H4 (cell line): ENCODE measurements at regions not wholly inside any gene's neighbourhood (a gene's known extent, or its start where the extent isn't known, plus 50 kb on each side); places are given as distances from the start of the nearest gene placed in this dataset.
"Not testable (repeated sequence)": the region's sequence is repeated elsewhere in the genome, so short reads cannot be mapped to it uniquely, and the experiment has no call there.

Source experiments
- DNase-seq: peaks from one replicate; pipeline ENCODE4 v3.0.0-alpha.2; 2015; ENCODE audit warnings: low spot score

DNA sequence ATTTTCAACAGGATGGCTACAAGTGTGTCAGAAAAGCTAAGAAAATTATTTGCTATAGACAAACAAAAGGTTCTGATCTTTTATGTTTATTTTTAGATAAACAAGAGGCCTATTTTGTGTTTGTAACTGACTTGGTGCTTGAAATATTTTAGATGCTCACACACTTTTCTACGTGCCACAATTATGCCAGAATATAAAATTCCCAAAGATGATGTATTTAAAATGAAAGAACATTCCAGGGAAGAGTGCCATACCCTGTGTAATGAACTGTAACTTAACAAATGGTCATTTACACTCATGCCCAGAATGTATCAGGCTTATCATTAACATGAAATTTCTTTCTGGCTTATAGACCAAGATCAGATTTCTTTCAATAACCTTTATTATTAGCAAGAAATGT, 144.9 kb upstream of the MTPN start:
- DNase-seq = no peak

- DNase-seq = no peak
Measured at GRCh38 chr7:136117539-136117938, 140.4 kb upstream of the MTPN start.

DNA sequence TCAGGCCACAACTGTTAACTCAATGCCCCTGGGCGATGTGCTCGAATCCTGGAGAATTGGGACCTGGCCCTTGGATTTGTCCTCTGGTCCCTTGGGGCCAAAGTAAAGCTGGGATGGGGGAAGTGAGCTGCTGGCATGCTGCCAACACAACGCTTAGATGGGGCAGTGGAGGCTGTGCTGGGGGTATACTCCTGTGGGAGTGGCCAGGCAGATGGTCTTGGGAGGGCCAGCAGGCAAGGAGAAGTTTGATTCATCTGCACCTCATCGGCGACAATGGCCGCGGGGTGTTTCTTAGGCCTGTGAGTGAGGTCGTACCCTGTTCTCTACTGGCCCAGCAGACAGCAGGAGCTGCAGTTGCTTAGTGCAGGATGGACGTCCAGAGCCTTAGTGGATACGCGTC, 139.0 kb upstream of the MTPN start:
- DNase-seq = no peak

- peak; percentile 65 for DNase-seq
Measured at GRCh38 chr7:136114966-136115762, 138.0 kb upstream of the MTPN start.

DNA sequence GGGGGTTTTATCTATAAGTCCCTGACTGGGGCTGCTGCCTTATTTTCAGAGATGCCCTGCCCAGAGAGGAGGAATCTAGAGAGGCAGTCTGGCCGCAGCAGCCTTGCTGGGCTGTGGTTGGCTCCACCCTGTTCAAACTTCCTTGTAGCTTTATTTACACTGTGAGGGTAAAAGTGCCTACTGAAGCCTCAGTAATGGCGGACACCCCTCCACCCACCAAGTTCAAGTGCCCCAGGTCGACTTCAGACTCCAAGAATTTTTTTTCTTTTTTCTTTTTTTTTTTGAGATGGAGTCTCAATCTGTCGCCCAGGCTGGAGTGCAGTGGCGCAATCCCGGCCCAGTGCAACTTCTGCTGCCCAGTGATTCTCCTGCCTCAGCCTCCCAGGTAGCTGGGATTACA, 137.3 kb upstream of the MTPN start:
- DNase-seq = not testable (repeated sequence)

- DNase-seq = not testable (repeated sequence)
Measured at GRCh38 chr7:136109037-136109436, 131.9 kb upstream of the MTPN start.

- DNase-seq = no peak
Measured at GRCh38 chr7:136105191-136105590, 128.0 kb upstream of the MTPN start.

GRCh38 chr7:136104269-136104603, 127.1 kb upstream of the MTPN start:
- no peak for DNase-seq

DNA sequence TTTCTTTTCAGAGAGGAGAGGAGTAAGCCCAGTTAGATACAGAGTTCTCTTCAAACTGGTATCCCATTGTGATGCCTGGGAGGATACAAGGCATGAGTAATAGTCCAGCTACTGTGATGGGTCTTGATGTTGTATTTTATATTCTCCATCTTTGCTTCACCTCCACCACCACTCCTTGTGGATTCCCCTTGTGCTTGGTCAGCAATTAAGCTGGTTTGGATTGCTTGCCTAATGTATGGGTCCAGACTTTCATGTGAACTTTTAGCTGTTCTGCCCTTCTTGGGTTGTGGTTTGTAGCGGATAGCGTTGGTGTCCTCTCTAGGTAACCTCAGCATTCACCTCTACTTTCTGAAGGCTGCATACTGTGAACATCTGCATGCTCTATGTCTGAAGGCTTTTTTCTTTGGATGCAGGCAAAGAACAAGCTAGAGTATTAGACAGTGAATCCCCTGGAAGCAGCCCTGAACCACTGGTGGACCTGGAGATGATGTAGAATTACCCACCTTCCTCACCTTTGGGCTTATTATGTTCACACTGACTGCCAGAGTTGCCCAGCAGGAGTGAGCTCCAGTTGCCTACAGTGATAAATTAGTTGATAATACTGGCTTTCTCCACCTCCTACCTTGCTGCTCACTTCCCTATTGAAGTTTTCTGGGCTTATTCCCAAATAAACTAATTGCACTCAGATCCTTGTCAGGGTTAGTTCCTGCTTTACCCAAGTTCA, 126.5 kb upstream of the MTPN start:
- no peak for DNase-seq

DNA sequence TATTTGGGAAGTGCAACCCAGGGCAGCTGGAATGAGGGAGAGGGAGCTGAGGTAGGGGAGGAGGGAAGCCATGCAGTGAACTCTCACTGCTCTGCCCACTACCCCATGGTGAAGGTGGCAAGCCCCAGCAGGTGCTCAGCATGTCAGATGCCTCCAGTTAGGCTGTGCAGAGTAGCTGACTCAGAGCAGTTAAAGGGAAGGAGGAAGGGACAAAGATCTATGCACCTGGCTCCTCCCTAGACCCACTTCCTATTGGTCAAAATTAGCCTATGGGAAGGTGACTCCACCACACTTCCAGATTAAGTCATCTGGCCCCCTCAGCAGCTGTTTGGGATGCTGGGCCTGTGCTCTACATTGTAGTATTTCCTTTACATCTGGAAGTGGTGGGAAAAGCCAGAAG, 125.7 kb upstream of the MTPN start:
- no peak for DNase-seq

GRCh38 chr7:136092714-136093113, 115.6 kb upstream of the MTPN start:
- DNase-seq = not testable (repeated sequence)

DNA sequence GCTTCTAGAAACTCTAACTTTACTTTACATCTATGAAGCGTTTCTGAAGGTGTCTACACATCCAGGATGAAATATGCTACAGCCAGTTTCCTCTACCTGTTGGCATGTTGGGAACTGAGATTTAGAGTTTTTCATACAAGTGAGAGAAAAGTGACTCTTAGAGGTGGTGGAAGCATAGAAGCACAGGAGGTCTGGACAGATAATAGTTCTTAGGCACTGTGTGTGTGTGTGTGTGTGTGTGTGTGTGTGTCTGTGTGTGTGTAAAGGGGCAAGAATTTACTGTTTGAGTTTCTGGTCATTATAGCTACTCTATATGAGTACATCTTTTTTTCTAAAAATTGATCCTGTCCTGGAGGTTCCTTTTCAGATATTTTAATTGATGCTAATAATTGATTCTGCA, 110.7 kb upstream of the MTPN start:
- no peak for DNase-seq

- peak; percentile 95 for DNase-seq
Measured at GRCh38 chr7:136086712-136087111, 109.6 kb upstream of the MTPN start.

DNA sequence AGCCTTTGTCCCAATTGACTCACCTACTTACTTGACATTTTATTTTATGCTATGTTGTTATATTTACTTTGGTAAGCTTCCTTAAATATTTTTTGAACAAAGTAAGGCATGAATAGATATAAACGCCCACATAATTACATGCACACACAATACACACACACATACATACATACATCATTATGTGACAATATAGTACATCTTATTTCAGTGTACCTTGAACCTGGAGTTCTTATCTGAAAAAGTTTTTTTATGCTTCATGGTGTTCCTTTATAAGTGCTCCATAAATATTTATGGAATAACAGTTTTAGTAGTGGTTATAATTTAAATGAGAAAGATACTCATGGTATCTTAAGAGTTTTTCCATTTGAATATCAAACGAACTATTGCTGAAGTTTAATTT, 102.8 kb upstream of the MTPN start:
- DNase-seq = no peak

DNA sequence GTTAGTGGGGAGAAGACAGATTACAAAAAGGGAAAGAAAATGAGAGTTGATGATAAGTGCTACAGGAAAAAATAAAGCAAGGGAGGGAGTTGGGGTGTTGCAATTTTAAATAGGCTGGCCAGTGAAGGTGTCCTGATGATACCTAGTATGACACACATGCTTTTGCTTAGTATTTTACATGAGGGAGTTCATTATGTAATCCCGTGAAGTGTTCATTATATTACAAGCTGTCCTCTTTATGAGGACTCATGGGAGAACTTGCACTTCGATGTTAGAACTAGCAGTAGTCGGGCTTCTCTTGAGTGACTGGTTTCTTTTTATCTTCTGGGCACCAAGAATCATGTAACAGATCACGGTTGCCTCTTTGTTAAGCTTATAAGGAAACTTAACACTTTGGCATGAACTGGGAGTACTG, 102.3 kb upstream of the MTPN start:
- no peak for DNase-seq

DNA sequence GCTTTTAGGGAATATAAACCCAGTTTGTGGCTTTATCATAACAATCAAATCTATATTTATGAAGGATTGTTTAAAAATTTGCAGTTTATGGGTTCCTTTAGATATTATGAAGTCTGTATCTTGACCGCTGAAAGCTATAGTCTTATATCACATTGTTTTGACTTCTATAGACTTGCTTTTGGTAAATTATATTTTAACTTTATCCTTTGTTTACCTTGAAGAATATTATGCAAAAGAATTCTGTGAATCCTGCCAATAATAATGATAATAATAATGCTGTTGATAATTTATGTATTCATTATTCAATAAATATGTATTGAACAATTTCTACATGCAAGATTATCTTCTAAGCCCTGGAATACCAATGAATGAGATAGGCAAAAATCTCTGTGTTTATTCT, 101.9 kb upstream of the MTPN start:
- DNase-seq = no peak

DNA sequence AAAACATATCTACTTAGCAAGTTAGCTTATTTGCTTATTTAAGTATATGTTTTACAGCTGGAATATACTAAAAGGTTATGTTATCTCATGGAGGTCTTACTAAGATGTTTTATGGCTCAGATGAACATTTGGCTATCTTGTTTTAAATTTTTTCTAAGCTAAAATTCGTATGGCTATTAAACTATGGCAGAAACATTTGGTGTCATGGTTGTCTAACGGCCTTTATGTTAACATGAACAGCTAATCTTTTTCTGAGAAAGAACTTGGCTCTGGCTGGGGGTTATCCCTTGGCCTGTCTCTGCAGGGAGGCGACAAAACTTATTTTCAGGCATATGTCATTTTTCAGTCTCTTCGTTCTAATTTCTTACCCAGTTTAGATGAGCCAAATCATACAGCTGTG, 101.5 kb upstream of the MTPN start:
- no peak for DNase-seq

GRCh38 chr7:136076954-136077353, 99.8 kb upstream of the MTPN start:
- DNase-seq = no peak

DNA sequence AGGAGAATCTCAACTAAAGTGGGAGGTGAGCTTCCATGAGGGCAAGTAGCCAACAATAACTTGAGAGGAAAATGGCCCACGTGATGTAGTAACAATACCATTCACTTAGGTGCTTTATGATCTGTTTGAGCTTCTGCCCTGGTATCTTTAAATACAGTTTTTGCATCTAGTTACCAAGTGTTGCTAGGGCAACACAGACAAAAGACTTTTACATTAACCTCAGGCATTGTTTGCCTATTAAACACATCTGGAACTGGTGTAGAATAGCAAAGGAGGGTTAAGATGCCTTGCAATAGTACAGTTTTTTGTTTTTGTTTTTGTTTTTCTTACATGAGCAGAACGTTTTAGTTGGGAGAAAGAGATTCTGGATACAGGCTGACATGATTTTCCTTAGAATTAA, 97.7 kb upstream of the MTPN start:
- no peak for DNase-seq

GRCh38 chr7:136072447-136072846, 95.3 kb upstream of the MTPN start:
- no peak for DNase-seq

DNA sequence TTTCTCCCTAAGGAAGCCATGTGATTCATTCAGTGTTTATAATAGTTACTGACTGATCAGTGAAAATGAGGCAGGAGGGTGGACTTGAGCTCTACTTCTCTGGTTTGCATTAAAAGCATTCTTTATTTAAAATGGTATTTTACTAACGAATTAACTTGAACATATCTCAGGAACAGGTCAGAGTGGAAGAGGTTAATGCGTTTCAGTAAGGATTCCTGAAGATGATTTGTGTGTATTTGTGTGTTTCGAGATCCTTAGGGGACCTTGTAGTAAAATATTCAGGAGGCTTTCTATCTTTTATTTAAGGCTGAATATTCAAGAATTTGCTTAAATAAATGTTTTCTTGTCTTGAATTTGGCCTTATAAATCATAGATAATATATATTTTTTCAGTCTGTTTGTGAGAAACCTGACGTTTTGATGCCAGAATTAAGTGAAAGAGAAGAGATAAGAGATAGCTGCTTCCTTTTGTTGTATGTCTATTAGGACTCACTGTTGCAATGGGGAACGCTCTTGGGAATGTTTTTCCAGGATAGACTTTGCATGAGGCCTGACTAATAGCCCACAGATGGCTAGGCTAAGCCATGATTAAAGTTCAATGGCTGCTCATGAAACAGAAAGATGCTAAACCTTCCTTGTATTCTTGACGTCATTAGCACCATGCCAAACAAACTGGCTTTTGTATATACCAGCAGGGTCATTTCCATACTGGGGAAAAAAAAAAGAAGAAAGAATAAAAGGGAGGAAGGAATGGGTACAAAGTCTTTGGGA, 93.8 kb upstream of the MTPN start:
- no peak for DNase-seq

DNA sequence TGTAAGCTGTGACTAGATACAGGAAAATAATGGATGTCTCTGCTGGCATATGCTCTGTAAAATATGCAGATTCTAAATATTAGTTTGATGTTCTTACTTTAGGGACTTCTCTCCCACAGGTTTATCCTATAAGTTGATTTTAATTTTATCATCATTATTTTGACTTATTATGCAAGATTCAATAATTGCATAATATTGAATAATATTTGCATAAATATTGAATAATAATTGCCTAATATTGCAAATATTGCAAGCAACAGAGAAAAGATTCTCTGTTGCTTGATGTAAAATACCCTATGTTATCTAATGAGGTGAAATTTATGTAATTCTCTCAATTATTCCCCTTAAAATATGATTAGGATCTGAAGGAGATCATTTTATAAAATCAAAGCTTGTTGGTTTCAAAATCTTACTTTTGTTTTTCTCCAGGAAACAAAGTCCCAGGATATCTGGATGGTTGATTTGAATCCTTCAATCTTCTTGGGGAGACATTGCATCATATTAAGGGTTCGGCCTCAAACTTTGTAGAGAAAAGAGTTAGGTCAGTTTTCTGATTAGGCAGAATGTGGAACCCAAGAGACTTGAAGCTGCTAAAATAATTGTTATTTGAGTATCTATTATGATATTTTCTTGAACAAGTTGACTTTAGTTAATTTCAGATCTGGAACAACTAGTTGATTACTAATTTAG, 92.8 kb upstream of the MTPN start:
- DNase-seq = no peak
